ENCODE measurements at regions not wholly inside any gene's neighbourhood (a gene's known extent, or its start where the extent isn't known, plus 50 kb on each side); places are given as distances from the start of the nearest gene placed in this dataset.

DNA sequence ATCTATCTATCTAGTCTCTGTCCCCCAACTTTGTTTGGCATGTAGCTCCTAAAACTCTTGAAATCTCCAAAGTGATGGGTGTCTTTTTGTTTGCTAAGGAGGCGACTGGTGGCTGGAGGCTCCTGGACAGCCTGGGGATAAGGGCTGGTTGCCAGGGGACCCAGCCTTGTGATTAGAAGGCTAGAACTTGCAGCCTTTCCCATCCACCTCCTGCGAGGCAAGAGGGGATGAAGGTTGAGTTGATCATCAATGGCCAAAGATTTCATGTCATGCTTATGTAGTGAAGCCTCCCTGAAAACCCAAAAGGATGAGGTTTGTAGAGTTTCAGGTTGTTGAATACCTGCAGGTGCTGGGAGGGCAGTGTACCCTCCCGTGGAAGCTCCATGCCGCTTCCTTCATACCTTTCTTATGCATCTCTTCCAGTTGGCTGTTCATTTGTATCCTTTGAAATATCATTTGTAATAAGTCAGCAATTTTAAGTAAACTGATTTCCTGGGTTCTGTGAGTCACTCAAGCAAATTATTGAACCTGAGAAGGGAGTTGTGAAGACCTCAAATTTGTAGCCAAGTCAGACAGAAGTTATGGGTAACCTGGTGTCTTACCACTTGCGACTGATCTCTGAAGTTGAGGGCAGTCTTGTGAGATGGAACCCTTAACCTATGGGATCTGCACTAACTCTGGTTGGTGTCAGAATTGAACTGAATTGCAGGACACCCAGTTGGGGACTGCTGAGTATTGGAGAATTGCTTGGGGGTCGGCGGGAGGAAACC is 202.4 kb downstream of the SEC14L1 start:
- no peak for DNase-seq

DNA sequence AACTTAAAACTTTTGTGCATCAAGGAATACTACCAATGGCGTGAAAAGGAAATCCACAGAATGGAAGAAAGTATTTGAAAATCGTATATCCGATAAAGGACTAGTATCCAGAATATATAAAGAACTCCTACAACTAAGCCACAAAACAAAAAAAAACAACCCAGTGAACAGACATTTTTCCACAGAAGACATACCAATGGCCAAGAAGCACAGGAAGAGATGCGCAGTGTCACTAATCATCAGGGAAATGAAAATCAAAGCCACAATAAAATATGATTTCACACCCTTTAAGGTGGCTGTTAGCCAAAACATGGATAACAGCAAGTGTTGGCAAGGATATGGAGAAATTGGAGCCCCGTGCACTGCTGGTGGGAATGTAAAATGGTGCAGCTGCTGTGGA is 203.3 kb downstream of the SEC14L1 start:
- no peak for DNase-seq

DNA sequence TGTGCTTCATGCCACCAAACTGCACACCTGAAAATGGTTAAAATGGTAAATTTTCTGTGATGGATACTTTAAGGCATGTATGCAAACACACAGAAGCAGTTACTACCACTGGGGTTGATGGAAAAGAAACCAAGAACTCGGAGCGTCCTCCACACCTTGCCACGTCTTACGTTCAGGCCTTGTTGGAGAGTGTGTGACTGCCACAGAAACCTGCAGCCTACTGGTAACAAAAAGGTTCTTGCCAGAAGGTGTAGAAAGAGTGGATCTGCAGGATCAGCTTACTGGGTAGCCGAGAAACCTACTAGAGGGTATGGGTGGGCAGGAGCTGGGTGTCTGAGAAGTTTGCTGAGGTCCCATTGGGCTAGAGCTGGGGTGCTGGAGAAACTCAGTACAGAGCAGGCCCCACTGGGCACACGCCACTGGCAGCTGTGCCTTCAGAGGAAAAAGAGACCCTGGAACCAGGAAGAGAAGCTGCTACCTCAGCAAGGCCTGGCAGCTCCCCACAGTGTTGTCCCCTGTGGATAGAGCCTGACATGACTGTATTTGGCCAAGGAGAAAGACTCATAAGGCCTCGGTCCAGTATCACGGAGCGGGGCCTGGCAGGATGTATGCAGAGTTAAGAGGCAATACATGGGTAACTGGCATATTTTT is 204.6 kb downstream of the SEC14L1 start:
- DNase-seq = no peak

DNA sequence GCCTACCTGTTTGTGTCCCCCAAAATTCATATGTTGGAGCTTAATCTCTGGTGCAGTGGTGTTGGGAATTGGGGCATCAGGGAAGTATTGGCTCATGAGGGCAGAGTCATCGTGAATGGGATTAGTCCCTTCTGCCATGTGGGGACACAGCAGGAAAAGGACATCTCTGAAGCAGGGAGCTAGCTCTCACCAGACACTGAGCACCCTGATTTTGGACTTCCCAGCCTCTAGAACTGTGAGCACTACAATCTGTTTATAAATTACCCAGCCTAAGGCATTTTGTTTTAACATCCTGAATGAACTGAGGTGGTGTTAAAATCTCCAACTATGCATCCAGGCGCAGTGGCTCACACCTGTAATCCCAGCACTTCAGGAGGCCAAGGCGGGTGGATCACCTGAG is 206.0 kb downstream of the SEC14L1 start:
- DNase-seq = no peak

DNA sequence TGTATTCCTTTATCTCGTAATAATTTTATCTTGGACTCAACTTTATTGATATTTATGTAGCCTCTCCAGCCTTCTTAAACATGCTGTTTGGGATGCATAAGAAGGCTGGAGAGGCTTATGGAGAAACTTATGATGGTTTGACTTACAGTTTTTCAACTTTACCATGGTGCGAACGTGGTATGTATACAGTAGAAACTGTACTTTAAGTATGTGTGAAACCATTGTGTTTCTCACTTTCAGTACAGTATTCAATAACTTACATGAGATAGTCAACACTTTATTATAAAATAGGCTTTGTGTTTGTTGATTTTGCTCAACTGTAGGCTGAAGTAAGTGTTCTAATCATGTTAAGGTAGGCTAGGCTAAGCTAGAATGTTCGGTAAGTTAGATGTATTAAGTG is 206.8 kb downstream of the SEC14L1 start:
- no peak for DNase-seq

DNA sequence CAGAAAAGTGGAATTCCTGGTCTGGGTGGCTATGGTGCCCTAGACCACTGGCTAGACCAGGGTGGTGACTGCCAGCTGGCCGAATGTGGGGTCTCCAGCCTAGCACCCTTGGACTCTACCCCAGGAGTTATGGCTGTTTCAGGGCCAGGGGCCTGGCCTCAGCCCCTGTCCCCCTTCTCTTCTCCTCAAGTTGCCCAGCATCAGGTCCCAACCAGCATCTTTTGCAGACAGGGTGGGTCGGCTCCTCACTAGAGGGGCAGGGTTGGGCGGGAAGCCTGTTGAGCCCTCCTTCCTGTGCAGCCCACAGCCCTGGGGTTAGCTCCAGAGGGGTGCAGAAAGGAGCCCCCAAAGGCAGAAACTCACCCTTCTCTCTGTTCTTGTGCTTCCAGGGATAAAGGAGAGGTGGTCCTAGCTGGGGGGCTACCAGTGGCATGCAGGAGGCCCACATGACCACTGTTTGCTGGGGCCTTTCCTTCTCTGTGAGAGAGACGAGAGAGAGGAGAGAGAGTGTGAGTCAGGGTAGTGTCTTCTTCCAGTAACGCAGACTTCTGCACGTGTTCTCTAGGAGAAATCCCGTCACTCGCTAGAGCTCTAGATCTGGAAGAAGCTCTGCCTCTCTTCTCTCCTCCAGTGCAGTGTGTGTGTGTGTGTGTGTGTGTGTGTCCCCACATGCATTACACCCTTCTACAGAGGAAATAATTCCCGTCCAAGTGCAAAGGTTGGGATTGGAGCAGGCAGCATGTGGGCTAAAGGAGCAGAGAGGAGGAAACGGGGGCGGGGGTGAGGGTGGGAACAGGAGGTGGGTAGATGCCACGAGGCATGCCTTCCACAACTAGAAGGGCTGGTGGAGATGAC is 209.4 kb downstream of the SEC14L1 start:
- no peak for DNase-seq

DNA sequence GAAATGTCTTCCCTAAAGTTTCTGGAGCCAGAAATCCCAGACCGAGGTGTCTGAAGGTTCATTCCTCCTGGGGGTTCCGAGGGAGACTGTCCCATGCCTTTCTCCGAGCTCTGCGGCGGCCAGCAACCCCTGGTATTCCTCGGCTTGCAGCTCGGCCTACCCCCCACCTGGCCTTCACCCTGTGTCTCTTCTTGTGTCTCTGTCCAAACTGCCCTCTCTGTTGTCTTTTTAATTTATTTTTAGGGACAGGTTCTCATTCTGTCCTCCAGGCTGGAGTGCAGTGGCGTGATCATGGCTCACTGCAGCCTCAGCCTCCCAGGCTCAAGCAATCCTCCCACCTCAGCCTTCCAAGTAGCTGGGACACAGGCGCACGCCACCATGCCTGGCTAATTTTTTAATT is 211.7 kb downstream of the SEC14L1 start:
- no peak for DNase-seq

DNA sequence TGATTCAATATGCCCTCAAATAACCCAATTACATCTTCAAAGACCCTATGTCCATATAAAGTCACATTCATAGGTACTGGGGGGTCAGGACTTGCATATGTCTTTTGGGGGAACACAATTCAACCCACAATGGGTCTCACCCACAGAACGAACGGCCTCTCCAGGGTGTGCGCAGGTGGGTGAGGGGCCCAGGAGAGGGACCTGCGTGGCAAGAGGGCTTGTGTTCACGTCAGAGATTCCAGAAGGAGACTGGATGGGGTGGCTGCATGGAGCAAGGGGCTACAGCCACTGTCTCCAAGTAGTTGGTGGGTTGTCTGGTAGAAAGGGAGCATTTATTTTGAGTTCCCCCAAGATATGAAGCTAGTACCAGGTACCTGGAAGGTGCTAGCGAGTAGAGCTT is 212.2 kb downstream of the SEC14L1 start:
- no peak for DNase-seq

DNA sequence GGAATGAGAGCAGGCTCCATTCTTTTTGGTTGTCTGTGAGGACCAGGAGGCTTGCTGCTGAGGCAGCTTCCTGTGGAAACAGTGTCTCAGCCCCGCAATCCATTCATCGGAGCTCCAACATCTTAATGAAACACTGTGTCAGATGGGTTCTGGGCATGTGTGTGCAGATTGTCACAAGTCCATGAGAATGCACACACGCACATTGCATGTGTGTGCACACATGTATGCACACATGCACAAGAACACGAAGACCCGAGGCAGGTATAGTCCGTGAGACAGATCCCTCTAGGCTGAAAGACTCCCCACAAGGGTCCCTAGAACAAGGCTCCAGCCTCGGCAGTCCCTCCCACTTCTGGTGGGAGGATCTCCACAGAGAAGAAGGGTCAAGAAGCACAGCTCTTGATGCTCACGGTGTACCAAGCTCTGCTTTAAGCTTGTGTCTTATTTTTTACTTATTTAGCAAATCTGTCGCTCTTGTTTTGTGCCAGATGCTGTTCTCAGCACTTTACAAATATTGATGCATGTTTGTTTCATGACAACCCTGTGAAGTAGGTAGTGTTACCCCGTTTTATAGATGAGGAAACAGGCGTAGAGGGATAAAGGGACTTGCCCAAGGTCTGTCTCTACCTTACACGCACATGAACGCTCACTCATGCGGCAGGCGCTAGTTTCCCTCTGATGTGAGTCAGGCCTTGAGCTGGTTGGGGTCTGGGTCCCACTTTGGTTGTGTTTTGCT is 213.1 kb downstream of the SEC14L1 start:
- DNase-seq = no peak

DNA sequence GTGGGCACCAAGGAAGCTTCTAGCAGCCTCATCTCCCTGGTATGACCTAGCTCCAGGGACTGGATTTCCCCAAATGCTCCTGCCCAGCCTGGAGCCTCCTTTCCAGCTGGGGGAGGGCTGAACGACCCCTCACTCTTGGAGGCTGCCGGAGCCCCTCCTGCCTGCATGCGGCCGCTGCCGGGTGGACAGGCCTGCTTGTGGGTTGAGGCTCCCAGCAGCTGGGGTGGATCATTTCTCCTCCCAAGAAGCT is 213.6 kb downstream of the SEC14L1 start:
- no peak for DNase-seq

DNA sequence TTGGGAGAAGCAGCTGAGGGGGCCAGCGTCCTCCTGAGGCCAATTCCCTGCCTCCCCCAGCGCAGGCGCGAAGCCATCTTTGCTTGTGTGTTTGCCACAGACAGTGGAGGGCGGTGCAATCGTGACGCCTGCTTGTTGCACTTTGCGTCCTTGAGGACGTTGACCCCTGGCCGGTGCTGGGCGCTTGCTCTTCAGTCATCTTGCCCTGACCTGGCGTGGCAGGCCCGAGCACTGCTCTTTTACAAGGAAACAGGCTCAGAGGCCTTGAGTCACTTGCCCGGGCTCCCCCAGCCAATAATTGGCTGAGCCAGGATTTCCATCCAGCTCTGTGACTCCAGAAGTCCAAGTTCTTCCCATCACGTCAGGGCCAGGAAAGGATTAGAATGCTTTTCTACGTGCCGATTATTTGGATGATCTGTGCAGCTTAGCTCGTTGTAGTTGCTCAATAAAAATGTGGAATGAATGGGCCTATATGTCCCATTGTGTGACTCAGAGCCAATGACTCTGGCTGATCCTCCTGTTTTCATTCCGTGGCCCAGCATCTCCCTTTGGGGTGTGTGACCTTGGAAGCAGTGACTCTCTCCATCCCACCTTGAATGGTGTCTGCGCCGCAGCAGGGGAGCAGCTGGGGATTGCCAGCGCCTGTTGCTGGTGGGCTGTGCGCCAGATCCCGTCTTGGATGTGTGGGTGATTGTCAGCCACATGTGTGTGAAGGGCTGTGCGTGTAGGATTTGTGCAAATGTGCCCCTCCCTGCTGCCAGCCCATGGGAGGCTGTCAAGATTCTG is 214.1 kb downstream of the SEC14L1 start:
- no peak for DNase-seq

DNA sequence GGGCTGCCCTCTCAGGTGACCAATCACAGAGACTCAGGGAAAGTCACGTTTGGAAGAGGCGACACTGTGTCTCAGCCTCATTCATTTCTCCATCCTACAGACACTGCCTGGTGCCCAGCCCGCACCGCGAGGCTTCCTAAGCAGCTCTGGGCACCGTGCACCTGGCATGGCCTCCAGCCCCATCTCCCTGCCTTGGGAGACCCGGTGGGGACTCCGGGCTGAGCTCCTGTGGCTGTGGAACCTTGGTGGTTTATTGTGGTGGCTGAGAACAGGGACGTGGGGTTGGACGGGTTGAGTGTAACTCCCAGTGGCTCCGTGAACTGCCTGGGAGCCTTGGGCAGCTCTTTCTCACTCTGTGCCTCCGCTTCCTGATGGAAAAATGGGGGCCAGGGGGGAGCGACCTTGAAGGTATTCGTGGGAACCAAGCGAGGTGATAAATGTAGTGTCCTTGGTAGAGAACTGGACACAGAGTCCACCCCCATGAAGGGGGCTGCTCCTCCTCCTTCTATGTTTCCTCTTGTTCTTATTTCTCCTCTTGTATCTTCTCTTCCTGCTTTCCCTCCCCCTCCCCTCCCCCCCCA is 215.4 kb downstream of the SEC14L1 start:
- no peak for DNase-seq

DNA sequence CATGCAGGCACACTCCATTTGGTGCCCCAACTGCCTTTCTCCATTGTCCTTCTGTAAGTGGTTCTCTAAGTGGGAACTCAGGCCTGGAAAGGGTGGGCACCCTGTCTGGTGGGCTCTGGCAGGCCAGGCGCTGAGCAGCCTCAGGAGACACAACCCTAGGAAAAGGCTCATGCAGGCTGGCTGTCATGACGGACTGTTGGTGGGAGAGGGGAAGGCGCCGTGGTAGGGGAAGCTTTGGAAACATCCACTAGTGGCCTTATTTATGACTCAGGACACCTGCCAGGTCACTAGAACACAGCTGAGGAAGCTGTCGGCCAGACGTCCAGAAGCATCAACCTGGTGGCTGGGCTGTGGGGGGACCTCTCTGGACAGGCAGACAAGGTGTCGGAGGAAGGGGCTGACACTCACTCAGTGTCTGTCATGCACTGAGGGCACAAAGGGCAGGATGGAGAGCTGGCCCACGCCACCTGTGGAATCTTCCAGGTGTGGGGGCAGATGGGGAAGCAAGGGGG is 216.0 kb downstream of the SEC14L1 start:
- DNase-seq = no peak

DNA sequence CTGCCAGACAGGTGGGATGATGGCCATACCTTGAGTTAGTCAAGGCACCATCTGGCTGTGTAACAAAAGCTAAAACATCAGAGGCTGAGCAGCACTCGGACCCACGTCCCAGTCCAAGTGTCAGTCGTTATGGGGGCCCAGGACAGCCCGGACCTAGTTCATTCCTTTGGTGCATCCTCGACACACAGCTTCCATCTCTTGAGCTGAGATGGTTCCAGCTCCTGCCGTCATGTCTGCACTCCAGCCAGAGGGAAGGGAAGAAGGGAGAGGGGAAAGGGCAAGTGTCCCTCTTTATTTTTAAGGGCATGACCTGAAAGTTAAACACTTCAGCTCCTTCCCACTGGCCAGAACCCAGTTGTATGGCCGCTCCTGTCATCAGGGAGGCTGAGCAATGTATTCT is 218.0 kb downstream of the SEC14L1 start:
- DNase-seq = no peak

DNA sequence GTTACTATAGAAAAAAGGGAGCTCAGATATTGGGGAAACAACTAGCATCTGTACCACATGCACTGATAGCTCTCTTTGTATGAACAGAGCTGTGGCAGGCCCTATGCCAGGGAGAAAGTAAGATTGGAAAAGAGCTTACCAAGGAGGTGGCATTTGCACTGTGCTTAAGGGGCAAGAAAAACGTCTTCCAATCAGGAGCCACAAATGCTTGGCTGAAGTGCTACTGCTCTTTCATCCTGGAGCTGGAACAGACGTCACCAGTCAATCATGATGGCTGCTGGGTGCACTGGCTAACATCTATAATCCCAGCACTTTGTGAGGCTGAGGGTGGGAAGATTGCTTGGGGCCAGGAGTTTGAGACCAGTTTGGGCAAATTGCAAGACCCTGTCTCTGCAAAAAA is 218.5 kb downstream of the SEC14L1 start:
- DNase-seq = no peak

DNA sequence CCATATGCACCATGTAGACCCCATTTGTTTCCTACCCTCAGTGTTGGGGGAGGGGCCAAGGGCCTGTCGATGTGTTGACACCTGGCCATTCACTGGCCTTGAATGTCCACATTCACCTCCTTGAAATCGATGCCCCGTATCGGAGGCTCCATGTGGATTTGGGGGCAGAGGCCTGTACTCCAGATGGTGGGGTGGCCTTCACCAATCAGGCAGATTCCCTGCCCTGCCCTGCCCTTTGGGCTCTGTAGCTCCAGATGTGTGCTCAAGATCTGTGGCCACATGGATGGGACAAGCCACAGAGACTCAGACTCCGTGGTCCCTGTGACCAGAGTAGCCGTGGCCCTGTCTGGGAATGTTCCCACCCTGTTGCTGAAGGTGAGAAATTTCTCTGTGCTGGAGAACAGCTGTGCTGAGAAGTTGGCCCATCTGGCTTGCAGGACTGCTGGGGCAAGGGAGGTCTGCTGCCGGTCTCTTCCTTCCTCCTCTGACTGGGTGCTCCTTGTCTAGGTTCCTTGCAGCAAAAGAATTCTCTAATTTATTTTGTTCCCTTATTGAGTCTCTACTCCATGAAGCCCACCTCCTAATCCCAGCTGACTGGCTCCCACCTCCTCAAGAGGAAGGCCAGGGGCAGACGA is 221.3 kb downstream of the SEC14L1 start:
- no peak for DNase-seq

DNA sequence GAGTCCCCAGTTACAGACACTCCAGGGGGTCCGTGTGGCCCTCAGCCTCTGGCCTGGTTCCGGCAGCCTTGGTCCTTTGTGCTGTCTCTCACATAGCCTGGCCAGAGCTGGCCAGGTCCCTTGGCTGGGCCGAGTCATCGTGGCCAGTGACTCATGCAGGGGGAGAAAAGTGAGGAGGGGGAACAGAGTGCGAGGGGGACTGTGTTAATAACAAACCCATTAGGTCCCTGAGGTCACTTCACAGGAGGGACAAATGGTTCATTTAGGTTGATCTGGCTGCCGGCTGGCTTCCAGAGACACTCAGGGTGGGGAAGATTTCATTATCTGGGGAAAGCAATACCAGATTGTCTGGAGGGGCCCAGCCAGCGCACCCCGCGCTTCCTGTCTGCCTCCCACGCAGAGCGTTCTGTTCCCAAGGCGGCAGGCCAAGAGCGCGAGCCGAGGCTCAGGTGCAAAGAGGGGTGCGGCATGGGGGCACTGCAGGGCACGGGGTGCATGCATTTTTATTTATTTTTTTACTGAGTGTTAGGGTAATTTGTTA is 223.1 kb downstream of the SEC14L1 start:
- no peak for DNase-seq

DNA sequence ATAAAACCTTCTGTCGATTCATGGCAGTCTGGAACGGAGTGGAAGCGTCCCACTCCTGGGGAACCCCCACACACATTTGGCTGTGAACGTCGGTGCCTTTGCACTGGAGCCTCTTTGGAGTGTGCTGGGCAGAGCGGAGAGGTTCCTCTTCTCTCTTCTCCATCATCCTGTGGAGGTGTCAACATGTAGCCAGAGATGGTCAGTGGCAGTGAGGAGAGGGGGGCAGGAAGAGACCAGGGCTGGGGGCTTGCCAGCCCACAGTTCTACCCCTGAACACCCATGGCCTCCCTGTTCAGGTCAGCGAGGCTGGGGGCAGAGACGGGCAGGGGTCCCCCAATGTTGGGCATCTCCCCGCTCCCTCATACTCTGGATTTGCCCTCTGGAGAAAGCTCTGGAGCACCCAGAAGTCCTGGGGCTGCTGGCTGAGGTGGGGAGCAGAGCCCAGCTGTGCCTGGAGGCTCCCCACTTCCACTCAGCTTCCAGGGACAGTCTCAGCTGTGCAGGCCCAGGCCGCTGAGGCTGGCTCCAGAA is 223.7 kb downstream of the SEC14L1 start:
- no peak for DNase-seq

DNA sequence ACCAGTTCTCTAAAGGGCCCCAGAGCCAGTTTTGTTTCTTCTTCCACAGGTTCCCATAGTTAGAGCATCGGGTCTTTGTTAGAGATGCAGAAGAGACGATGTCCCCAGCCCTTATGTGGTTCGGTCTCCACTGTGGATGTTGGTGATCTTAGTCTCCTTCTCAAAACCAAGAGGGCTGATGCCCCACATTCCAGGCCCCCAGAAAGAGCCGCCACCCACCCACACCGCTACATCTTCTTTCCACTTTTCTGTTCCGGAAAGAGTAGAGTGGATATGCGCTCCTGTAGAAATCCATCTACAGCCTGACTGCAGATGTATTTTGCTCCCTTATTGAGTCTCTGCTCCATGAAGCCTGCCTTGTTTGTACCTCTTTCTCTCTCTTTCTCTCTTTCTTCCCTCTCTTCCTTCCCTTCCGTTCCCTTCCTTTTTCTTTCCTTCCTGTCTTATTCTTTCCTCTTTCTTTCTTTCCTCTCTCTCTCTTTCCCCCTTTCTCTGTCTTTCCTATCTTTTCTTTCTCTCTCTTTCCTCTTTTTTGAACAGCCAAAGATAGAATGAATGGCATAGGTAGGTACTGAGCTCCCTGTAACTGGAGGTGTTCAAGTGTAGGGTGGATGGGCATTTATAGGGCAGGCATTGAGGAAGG is 224.3 kb downstream of the SEC14L1 start:
- DNase-seq = no peak

DNA sequence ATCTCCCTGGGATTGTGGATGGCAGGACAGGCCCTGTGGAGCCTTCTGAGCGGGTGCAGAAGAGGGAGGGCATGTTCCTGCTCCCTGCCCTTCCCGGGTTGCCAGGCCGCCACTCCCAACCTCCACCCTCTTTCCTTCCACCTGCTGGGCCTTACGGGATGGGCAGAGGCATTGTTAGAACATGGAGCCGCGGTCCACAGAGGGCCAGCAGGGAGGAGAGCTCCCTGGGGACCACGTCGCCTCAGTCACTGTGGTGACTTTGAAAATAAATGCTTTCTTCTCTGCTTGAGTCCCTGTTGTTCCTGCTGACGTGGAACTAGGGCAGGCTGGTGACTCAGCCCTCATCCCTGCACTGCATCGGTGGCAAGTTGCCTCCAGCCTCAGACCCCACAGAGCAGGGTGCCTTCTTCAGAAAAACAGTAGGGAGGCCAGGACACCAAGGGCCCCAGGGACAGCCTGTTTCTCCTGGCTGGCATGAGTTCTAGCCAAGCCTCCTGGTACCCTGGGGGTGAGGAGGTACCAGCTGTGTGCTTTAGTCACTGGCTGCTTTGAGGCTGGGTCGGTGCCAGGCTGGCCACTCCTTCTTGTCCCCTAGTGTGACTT is 224.9 kb downstream of the SEC14L1 start:
- no peak for DNase-seq
